Stimulated activated CD4-positive, alpha-beta T cell treated with anti-CD3 and anti-CD28 coated beads, Interleukin-1b, Interleukin-23, amount 100 ng/mL, for 48 hours (primary cell): ENCODE measurements at regions not wholly inside any gene's neighbourhood (a gene's known extent, or its start where the extent isn't known, plus 50 kb on each side); places are given as distances from the start of the nearest gene placed in this dataset.
A peak's percentile ranks its signal among the peaks of the same experiment; 100 is the strongest.
"Not testable (repeated sequence)": the region's sequence is repeated elsewhere in the genome, so short reads cannot be mapped to it uniquely, and the experiment has no call there.

Experiments
- DNase-seq: peaks from one replicate; pipeline ENCODE4 v3.0.0-alpha.2; 2020

DNA sequence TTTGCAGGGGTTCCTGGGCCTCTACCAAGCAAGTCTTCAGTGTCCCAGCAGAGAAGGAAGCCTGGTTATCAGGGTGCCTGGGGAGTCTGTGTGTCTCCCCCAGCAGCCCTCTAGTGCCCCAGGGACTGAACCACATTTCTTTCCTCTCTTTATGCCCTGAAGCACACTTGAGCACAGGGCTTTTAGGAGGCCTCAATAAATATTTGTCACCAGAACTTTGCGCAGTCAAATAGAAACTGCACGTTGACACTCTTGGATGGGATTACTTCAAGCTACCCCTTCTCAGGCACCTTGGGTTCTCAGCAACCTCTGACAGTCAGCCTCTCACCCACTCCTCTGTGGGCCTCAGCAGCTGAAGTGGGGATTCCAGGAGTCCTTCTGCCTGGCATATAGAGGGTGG, 226.6 kb upstream of the HES1 start:
- DNase-seq = no peak

DNA sequence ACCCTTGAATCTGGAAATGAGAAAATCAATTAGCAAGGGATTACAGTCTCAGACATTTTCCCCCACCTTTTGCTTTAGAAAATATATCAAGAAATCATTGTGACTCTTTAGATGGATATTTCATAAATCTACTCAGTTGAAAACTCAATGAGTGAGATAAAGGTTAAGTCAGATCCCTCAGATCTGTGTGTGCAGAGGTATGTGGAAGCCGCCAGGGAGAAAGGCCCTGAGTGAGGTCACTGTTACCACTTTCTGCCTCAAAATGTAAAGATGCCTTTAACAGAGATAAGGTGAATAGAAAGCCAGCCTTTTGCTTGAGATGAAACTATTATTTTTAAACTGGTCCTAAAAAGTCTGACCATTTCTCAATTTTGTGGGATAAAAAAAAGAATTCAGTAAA, 225.6 kb upstream of the HES1 start:
- no peak for DNase-seq

DNA sequence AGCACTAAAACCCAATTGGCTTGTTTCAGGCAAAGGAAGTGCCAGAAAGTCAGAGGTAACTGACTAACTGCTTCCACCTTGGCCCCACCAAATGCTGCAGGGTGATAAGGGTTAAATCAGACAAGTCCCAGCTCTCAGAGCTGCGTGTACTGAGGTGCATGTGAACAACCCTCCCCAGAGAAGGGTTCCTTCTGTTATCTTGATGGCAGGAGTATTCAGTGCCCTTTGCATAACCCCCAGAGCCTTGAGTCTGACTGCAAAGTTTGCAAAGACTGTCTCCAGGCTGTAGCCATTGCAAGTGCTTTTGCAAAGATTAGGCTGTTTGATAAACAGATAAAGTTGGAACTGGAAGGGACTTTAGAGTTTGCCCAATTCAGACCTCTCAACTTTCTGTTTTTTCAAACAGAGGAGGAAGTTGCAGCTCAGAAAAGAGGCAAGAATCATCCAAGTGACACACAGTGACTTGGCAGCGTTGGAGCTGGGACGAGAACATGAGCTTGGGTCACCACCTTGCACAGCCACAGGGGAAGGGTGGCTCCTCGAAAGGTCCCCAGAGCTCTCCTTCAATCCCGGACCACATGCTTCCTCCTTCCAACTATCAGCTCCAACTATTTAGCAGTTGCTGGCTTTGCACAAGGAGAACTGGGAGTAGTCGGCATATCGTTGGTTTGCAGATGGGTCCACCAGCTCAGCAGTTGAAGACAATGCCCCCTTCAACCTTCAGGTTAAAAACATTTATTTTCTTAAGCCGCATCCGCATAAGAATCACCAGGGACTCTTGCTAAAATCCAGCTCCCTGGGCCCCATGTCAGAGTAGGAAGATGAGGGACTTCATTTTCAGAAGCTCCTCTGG, 224.8 kb upstream of the HES1 start:
- peak; percentile 30 for DNase-seq

DNA sequence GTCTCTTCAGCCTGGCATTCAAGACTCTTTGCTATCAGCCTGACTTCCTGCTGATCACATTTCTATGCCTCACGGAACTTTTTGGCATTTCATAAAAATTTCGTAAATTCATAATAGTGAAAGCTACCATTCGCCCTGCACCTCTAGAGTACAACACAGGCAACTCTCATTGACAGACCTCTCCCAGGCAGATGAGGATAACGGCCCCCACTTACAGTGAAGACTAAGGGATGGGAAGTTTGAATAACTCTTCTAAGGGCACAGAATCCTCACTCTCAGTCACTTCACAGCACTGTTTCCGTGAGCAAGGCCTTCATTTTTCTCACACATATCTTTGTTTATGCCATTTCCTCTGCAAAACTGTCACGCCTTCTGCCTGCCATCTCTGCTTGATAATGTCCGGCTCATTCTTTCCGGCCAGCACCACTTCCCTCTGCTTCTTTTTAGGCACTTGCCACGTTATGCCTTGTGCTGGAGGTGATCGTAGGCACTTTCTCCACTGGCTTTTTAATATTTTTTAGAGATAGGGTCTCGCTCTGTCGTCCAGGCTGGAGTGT, 224.1 kb upstream of the HES1 start:
- no peak for DNase-seq

DNA sequence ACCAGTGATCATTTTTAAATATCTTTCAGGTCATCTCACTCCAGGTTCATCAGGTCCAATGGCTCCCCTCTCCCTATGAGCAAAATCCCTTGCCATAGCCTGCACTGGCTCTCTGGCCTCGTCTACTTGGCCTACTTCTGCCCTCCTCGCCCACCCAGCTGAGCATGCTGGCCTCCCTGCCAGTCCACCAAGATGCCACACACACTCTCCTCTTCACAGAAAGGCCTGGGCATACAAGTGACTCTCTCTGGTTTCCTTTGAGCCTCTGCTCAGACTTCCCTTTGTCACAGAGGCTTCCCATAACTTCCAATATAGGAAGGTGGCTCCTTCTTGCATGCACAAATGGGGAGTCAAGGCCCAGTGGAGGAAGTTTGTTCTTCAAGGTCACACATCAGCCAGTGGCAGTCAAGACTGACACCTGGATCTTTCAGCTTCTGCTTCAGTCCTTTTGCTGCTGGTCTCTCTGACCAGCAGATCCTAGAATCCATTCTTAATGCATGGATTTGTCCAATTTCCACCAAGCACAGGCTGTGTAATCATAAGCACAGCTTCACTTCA, 223.2 kb upstream of the HES1 start:
- no peak for DNase-seq

DNA sequence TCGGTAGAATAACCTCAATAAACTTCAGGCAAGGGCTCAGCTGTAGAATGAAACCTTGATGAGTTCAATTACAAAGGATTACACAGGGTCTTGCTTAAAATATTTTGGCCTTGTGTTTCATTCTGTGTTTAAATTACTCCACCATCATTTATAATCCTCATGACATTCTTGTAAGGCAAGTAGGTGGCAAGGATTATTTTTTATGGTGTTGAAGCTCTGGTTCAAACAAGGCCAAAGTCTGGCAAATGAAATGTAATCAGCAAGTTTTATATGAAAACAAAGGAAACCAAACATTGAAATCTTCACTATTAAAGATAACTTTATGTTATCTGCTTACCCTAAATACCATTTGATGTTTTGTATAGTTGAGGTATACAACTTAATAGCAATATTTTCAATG, 221.3 kb upstream of the HES1 start:
- DNase-seq = no peak

DNA sequence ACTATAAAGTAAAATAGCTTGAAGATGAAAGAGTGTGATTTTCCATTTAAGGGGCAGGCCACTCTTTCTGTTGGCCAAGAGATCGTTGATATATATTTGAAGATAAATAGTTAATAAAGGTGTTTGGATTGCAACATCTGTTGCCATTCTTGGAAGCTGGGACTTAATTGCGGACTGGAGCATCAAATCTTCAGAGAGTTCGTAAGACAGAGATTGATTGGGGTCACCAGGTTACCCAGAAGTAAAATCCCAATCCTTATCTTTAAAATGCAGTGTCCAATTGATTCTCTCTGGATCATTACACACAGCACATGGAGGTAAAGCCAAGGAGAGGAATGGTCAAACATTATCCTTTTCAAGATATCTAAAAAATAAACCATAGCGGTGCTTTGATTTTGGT, 220.8 kb upstream of the HES1 start:
- no peak for DNase-seq

DNA sequence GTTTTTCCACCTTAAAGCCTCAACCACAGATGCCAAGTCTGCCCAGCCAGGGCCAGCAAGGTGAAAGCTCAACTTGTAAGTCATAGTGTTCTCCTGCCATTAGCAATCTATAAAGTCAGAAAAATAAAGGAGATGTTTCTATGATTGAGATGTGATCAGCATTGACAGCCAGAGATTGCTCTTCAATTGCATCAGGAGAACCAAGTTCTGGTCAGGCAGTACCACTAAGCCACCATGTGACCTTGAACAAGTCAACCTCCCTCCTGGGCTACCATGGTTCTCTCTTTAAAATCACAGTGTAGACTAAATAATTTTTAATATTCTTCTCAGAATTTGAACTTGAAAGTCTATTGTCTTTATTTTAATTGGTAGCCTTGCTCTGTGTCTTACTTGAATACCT, 220.3 kb upstream of the HES1 start:
- DNase-seq = no peak

DNA sequence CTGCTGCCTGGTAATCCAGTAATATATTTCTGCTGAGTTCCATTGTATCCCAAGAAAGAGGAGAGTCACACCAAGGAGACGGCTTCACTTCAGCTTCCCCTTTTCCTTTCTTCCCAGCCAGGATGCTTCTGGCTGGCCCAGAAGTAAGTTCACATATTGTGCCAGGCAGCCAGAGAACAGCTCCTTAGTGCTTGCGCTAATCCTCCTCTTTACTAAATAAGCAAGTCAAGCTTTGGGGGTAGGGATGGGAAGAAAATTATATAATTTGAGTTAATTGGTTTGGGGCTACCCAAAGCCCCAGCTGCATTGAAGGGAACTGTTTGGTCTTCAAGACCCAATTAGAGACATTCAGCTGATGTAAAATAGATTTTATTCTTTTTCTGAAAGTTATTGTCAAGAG, 218.8 kb upstream of the HES1 start:
- DNase-seq = no peak

DNA sequence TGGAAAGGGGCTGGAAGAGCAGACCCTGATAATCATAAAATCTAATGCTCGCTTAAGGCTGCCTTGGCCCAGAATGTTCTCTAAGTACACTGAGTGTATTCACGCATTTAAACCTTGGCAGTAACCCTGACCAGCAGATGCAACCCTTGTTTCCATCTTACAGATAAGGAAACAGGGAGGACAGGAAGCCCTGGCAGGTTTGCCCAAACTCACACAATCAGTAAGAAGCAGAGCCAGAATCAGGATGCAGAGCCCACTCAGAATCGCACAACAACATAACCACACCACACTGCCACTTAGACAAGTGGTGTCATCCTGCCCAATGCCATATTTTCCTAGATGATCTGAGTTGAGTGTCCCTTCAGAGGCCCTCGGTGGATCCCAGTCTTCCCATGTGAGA, 214.5 kb upstream of the HES1 start:
- DNase-seq = no peak

DNA sequence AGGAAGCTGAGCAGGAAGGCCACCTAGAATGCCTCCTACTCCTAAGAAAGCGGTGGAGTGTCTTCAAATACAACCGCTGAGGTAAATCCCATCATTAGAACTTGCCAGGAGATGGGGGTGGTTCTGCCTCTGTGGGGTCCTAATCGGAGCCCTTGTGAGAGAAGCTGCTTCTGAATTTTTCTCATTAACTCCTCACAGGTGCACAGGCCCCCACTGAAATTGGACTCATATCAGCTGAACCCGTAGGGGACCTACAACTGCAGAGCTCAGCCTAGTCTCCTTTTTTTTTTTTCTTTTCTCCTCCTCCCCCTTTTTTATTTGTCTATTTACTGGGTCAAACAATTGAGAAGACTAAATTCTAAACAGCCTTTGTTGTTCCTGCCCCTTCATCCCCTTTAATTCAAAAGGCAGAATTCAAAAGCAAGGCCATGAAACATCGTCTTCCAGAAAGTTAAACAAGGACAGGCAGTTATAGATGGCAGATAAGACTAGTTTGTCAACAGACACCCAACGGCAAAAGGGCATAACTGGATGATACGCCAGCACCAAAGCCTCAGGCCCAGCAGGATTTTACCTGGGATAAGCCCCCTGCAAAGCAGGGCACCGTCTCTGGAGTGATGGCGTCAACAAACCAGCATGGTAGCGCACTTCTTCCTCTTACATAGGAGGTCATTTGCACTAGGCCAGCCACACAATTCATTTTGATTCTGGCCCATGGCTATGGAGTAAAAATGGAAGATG, 213.7 kb upstream of the HES1 start:
- DNase-seq = no peak

DNA sequence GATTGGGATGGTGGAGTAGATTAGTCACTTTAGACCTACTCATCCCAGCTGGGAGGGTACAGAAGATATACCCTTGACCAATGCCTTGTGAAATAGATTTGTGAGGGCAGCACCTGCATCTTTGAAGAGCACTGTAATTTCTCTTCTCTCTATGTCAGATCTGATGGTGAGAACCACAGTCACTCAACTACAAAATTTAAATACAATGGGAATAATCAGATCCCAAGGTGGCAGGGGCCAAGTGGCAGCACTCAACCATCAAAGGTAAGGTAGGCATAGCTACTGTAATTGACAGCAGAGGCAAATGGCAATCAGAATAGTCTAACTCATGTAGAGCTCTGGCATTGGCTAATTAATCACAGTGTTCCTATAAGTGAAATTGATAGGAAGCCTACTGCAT, 212.0 kb upstream of the HES1 start:
- not testable (repeated sequence) for DNase-seq

DNA sequence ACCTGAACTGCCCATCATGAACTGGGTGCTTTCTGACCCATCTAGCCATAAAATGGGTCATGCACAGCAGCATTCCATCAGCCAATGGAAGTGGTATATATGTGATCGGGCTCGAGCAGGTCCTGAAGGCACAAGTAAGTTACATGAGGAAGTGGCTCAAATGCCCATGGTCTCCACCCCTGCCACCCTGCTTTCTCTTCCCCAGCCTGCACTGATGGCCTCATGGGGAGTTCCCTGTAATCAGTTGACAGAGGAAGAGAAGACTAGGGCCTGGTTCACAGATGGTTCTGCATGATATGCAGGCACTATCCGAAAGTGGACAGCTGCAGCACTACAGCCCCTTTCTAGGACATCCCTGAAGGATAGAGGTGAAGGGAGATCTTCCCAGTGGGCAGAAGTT, 209.9 kb upstream of the HES1 start:
- DNase-seq = not testable (repeated sequence)

DNA sequence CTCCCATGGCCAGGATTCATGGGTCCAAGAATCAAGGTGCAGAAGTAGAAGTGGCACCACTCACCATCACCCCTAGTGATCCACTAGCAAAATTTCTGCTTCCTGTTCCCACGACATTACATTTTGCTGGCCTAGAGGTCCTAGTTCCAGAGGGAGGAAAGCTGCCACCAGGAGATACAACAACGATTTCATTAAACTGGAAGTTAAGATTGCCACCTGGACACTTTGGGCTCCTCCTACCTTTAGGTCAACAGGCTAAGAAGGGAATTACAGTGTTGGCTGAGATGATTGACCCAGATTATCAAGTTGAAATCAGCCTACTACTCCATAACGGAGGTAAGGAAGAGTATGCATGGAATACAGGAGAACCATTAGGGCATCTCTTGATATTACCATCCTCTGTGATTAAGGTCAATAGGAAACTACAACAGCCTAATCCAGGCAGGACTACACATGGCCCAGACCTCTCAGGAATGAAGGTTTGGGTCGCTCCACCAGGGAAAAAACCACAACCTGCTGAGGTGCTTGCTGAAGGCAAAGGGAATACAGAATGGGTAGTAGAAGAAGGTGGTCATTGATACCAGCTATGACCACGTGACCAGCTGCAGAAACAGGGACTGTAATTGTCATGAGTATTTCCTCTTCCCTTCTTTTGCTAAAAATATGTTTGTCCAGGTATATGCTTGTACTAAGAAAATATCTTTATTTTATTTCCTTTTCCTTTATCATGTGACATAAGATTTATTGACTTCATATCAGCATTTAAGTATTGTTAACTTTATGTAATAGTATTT, 208.3 kb upstream of the HES1 start:
- DNase-seq = not testable (repeated sequence)

DNA sequence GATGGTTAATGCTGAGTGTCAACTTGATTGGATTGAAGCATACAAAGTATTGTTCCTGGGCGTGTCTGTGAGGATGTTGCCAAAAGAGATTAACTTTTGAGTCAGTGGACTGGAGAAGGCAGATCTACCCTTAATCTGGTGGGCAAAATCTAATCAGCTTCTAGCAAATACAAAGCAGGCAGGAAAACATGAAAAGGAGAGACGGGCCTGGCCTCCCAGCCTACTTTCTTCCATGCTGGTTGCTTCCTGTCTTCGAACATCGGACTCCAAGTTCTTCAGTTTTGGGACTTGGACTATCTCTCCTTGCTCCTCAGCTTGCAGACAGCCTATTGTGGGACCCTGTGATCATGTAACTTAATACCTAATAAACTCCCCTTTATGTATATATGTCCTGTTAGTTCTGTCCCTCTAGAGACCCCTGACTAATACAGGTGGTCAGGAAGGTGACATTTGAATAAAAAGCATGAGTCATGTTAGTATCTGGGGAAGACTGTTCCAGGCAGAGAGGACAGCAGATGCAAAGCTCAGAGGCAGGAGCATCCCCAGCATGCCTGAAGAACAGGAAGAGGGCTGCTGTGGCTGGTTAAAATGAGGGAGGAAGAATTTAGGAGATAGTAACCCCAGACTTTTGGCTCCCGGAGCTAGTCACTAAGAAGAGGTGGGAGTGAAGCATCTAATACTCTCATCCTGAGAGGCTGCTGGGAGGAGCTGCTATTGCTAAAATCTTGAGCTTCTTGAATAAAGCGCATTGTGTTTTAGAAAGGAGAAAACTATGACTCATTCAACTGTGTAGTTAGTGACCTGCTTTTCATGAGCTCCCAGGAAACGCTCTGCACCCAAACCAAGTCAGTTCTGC, 207.4 kb upstream of the HES1 start:
- DNase-seq = no peak

DNA sequence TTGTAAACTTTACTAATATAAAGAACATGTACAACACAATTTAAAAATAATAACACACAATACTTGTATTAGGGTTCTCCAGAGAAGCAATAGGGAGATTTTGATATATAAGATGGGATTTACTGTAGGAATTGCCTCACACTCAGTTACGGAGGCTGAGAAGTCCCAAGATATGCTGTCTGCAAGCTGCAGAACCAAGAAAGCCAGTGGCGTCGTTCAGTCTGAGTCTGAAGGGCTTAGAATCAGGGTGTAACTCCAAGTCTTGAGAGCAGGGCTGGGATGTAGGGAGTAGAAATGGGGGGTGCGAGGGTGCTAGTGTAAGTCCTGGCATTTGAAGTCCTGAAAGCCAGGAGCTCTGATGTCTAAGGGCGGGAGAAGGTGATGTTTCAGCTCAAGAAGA, 206.6 kb upstream of the HES1 start:
- no peak for DNase-seq

DNA sequence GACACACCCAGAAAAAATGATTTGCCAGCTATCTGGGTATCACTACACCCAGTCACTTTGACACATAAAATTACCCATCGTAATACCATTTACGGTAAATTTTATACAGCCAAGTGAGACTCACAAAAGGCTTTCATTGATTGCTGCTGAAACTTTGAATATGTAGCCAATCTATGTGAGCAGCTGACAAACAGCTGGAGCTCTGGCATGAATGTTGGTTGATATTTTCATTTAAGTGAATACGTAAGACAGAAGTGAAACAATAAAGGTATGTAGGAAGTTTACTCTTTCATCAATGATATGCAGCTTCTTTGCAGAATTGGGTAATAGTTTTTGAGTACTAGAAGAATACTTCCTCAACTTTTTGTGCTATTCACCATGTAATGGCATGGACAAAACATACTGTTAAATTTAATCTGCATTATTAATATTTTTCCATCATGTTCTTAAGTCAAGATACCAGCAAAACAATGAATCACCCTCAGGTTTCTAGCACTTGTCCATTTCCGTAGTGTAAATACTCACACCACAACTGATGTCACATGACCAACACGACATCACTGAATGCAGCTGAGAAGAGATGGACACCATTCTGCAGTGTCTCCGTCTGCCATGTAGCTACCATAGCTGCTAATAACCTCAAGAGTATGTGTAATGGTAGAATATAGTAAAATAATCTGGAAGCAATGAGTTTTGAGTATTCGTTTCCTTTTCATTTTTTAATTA, 205.9 kb upstream of the HES1 start:
- no peak for DNase-seq

DNA sequence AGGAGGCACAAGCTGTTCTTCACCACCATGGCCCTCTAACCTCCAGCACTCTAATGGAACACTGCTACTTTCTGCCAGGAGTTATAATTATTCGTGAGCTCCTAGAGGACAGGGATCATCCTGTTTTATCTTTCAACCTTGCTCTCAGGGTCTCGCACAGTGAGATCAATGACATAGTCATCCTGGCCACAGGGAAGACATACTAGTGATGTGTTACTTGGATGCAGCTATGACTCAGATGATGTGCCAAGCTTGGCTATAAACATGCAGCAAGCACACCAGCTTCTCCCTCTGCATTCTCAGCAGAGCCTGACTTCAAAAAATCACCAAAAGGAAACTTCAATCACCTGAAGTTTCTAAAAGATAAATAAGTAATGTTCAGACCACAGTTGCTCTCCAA, 203.8 kb upstream of the HES1 start:
- DNase-seq = no peak

DNA sequence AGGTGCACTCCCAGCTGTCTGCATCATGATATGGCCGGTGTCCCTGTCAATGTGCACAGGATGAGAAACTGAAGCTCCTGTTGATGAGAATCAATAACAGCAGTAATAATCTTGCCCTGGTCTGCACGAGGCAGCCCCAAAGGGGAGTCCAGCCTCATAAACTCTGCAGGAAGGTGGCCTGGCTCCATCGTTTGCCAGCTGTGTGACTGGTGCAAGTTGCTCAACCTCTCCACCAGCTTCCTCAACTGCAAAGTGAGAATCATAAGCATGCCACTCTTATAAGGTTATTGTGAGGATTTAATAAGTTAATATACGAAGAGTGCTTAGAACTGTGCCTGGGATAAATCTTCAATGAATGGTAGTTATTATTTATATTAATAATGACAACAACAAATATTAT, 203.4 kb upstream of the HES1 start:
- no peak for DNase-seq

DNA sequence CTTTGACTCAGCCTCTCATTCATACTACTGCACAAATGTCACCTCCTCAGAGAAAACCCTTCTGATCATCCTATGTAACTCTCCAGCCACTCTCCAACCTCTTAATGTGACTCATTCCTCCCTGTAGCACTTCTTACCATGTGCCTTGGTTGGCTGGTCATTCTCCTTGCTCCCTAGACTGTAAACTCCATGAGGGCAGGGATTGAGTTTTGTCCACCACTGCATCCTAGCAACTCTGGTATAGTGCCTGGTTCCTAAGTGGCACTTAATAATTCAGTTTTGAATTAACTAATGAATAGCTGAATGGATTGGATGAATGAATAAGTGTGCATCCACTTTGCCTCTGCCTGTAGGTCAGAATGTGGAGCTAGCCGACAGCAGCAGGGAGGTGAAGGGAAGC, 202.5 kb upstream of the HES1 start:
- no peak for DNase-seq

DNA sequence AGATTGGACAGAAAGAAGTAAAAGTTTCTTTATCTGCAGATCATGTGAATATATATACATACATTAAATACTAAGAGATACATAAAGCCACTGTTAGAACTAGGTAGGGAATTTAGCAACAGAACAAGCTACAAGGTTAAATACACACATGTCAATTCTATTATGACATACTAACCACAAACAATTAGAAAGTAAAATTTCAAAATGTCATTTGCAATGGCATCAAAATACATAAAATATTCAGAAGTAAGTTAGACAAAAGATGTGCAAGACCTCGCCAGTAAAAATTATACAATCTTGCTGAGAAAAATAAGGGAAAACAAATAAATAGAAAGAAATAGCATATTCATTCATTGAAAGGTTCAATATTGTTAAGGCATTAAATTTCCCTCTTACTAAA, 200.0 kb upstream of the HES1 start:
- no peak for DNase-seq
